GM19455 (cell line): ENCODE measurements at regions not wholly inside any gene's neighbourhood (a gene's known extent, or its start where the extent isn't known, plus 50 kb on each side); places are given as distances from the start of the nearest gene placed in this dataset.

ENCODE experiments used
- ATAC-seq: cut with Tn5 transposase; IDR thresholded peaks from one replicate; pipeline ENCODE4 v1.9.1; 2021; ENCODE audit not compliant: unreplicated experiment

DNA sequence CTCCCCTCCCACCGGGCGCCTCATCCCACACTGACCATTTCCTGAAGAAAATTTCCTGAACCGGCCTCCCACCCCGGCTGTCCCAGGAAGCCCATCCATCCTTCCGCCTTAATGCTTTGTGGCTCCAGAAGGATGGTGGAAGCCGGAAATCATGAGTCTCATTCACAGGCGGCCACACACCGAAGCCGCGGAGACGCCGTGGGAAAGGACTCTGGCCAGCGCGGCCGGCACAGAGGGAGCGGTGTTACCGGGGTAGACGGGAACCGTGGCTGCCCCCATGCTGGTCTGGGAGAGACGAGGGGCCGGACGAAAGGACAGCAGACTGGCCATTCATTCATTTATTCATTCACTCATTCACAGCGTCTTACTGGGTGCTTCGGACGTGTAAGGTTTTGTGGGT is 326.8 kb downstream of the SEC14L1 start:
- no peak for ATAC-seq

DNA sequence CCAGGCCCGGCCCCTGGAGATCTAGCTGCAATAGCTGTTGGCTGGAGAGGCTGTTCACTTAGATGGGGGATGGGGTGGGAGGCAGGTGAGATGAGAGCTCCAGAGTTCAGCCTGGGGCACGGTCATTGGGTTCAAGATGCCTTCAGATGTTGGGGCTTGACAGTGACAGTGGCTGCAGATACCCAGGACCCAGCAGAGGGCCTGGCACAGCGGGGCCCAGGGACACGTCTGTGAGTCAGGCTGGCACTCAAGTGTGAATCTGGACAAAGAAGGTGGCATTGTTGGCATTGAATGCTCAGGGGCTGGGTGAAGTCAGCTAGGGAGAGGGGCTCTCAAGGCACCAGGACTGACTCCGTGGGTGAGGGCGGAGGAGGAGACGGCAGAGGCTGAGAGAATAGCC is 328.1 kb downstream of the SEC14L1 start:
- ATAC-seq: no peak

DNA sequence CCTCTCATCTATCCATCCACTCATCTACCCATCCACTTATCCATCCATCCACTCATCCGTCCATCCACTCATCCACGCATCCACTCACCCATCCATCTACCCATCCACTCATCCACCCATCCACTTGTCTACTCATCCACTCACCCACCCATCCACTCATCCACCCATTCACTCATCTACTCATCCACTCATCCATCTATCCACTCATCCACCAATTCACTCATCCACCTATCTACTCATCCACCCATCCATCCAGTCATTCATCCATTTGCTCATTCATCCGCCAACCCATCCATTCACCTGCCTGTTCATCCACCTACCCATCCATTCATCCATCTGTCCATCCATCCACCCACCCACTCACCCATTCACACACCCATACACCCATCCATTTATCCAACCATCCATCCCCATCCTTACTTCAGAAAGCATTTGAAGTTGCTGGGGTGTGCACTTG is 329.6 kb downstream of the SEC14L1 start:
- no peak for ATAC-seq

DNA sequence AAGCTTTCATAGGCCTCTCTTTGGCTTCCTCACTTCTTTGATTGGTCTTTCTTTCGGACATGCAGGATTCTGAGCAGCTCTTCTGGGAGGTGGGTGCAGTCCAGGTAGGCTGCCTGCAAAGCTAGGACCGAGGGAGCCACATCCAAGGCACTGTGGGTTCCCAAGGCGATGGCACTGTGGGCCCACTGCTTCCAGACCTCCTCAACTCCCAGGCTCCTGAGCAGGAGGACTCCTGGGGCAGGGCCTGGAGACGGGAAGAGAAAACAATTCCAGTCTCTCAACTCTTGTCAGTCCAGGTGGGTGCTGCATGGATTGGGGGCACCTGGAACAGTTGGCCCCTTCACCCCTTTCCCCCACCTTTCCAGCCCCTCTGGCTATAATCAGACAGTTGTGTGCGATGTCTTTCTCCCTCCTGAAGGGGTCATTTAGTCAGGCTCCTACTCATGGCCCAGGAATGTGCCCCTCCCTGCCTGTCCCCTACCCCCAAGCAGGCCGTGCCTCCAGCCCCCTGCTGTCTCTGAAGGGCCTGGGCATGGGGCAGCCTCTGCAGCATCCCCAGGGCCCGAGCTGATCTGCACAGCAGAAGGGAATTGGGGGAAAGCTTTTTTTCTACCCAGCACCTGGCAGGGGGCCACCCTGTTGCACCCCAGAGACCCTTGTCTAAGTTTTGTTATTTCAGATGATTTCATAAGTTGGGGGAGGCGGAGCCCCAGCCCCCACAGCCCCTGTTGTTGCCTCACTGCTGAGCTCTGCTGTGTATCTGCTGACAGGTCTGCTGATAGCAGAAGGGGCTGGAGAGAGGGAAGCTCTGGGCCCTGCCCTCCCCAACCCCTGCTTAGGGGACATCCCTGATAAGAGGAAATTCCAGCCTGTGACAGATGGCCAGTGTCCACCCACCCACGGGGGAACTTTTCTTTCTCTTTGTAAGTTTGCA is 330.3 kb downstream of the SEC14L1 start:
- ATAC-seq: no peak

DNA sequence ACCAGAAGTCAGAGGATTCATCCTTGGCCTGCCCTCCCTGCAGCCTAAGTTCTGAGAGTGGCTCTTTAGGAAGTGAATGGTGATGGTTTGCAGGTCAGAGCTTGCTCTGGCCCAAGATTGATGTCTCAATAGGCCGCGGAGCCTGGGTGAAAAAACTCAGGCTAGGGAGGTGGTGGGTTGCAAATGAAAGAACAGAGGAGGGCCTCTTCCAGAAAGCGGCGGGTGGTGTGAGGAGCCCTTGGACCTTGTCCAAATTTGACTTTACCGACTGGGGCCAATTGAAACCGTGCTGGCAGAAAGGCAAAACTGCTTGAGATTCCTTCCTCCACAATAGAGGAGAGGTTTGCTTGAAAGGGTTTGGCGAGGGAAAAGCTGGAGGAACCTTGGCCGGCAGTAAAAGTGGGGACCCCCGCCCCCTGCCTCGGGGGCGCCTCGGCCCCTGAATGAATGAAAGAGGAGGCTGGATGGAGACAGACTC is 331.3 kb downstream of the SEC14L1 start:
- ATAC-seq: no peak

DNA sequence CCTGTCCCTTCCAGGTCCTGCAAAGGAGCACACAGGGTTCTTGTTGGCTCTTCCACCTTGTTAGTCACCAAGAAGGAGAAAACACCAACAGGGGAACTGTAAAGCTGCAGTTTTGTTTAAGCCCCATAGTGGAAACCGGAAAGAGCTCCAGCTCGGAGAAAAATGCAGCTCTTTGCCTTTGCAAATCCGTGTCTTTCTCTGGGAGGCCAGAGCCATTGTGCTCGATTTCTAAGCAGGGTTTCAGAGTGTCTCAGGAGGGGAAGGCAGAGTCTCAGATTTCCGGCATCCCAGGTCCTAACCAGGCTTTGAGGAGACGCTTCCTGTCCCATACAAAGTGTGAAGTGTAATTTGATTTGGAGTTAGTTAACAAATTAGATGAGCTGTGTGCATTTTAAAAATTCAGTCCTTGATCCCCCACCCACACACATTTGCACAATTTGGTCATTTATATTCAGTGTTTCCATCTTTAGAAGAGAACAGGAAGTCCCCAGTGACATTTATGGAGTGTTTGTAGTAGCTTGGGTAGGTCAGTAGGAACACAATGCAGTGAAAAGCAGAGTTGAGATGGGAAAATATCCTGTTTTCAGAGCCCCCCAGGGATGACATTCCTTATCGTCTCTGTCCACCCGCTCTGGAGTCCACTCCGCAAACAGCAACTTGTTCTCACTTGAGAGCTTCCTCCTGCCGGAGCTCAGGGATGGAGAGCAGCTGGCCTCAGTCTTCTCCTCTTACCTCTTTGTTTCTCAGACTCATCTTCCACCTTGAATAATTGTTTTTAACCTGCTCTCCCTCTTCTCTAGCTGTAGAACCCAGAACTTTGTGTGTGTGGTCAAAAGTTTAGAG is 331.9 kb downstream of the SEC14L1 start:
- ATAC-seq: no peak

DNA sequence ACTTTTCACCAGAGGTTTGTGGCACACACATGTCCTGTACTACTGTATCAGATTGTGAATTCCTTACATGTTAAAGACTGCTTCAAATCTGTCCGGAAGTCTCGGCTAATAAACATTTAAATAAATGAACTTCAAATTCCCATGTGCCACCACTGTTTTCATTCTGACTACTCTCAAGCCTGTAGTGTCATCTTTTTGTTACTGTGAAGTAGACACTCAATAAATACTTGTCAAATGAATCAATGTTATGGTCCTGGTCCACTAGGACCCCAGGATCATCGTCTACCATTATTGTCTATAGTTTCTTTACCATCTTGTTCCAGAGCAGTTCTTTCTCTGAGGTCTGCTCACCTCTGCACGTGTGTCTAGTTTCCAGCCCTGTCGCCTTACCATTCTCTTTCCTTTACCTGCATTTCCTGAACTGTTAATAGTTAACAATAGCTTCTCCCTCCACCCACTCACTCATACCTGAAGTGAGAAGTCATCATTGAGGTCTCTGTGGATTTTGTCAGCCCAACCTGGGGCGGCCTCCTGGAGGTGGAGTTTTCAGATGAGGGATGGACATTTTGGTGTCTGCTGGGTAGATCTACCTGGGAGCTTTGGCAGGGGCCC is 333.0 kb downstream of the SEC14L1 start:
- no peak for ATAC-seq

DNA sequence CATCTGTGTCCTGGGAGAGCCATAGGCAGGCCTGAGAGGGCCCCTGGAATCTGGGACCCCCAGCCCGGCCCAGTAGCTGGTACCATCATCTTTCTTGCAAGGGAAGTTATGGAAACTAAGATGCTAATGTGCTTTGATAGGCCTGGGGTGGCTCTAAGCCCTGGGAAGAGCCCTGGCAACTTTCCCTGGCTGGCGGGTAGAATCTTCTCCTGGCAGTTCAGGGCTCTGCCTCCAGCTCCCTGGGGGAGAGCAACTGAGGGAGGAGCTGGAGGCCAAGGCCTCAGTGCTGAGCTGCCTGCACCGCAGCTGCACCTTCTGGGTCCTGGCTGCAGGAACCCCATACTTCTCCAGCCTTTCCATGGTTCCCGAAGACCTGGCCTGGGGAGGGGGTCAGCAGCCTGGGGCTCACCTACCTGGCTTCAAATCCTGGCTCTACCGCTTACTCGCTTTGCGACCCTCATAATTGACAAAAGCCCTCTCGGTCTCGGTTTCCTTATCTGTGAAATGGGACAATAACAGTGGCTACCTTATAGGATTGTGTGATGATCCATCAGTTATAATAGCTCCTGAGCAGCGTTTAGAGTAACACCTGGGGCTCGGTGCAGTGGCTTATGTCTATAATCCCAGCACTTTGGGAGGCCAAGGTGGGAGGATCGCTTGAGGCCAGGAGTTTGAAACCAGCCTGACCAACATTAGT is 333.7 kb downstream of the SEC14L1 start:
- no peak for ATAC-seq

DNA sequence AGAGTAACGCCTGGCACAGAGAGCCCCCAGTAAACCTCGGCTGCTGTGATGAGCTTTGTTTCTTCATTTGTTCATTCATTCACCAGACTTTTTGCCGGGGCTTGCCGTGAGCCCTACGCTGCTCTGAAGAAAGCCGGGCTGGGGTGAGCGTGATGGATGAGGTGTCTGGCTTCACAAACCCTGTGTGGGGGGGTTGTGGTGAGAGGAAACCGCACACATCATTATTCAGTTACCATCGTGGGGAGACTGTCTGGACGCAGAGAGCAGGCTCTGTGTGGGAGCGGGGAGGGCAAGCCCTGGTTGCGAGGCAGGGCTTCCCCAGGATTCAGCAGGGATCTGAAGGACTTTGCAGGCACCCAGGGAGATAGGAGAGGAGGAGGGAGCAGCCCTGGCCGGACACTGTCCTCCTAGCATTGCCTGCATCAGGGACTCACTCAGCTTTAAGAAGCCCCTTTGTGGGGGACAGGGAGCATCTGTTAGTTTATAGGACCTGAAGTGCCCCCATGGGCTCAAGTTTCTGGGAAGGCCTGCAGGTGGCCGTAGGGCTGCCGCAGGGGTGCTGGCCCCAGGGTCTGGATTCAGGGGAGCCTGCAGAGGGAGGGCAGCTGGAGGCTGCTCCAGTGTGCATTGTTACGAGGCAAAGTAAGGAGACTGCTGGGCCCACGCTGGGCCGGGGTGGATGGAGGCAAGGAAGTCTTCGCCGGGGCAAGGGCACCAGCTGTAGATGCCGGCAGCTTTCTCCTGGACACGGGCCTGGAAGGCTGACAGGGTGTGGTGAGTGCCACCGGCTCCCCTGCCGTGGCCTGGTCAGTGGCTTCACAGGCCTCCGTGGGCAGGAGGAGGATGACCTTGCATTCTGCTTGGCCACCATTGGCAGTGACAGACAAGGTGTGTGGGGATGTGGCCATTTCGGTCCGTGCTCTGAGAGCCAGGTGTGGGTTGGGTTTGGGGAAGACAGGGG is 334.5 kb downstream of the SEC14L1 start:
- ATAC-seq: no peak

DNA sequence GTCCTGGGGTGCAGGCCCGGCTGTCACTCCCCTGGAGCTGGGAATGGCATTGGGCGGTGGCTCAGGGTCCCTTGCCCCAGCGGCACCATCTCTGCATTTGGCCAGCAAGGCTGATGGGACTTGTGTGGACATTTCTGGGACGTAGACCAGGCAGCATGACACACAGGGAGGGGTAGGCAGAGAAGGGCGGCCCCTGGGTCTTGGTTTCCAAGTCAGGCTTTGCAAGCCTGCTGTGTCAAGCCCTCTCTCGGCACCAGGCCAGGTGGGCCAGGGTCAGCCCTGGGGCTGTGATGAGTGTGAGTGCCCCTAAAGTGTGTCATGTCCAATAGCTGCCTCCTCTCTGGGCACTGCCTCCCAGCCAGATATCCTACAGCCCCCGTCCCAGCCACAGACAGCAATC is 335.2 kb downstream of the SEC14L1 start:
- no peak for ATAC-seq

DNA sequence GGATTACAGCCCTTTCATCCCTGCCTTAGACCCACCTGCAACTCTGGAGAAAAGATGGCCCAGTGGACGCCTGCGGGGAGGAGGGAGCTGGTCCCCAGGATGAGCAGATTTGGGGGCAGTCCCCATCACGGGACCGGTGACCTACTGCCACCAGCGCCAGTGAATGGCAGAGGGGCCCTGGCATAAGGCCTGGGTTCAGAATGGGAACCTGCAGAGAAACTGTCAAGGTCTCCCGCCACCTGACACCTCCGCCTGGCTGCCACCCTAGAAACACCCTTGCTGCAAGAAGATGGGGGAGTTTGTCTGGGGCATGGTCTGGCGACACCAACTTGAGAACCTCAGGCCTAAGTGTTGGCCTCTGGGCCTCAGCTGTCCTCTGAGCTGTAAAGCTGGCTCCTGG is 335.7 kb downstream of the SEC14L1 start:
- ATAC-seq: no peak

DNA sequence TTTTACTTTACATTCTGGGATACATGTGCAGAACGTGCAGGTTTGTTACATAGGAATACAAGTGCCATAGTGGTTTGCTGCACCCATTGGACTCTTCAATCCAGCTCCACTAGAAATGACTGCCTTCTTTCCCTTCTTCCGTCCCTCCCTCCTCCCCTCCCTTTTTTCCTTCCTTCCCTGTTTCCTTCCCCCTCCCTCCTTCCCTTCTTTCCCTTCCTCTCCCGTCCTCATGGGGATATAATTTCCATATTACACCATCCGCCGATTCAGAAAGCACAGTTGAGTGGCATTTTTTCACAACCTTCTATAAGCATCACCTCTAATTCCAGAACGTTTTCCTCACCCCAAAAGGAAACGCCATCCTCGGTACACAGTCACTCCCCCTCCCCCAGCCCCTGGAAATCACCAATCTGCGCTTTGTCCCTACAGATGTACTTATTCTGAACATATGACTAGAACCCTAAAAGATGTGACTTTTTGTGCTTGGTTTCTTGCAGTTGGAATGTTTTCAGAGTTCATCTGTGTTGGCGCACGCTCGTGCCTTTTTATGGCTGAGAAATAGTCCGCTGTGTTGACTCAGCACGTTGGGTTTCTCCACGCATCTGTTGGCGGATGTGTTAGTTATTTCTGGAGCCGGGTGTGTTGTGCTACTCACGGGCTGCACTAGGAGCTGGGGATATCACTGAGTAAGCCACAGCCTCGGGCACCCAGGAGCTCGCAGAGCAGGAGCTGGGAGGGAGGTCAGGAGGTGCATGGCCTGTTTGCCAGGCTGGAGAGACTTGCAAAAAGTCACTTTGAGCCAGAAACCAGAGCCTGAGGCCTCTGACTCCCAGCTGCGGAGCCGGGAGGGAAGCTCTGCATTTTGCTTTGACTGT is 336.4 kb downstream of the SEC14L1 start:
- ATAC-seq: no peak

DNA sequence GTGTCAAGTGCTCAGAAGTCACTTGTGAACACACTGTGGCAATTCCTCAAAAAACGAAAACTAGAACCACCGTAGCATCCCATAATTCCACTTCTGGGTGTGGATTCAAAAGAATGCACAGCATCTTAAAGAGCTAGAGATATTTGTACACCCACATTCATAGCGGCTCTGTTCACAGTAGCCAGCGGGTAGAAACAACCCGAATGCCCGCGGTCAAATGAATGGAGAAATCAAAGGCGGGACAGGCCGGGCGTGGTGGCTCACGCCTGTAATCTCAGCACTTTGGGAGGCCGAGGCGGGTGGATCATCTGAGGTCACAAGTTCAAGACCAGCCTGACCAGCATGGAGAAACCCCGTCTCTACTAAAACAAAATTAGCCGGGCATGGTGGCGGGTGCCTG is 337.5 kb downstream of the SEC14L1 start:
- ATAC-seq: no peak

DNA sequence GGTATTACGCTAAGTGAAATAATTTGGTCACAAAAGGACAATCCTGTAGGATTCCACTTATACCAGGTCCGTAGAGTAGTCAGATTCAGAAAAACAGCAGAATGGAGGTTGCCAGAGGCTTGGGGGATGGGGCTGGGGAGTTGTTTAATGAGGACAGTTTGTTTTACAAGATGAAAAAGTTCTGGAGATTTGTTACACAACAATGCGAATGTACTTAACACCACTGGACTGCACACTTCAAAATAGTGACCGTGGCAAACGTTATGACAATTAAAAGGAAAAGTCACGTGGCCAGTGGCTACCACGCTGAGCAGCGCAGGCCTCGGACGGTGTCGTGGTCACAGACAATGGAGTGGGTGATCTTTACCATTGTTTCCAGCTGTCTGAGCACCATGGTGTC is 338.1 kb downstream of the SEC14L1 start:
- no peak for ATAC-seq

DNA sequence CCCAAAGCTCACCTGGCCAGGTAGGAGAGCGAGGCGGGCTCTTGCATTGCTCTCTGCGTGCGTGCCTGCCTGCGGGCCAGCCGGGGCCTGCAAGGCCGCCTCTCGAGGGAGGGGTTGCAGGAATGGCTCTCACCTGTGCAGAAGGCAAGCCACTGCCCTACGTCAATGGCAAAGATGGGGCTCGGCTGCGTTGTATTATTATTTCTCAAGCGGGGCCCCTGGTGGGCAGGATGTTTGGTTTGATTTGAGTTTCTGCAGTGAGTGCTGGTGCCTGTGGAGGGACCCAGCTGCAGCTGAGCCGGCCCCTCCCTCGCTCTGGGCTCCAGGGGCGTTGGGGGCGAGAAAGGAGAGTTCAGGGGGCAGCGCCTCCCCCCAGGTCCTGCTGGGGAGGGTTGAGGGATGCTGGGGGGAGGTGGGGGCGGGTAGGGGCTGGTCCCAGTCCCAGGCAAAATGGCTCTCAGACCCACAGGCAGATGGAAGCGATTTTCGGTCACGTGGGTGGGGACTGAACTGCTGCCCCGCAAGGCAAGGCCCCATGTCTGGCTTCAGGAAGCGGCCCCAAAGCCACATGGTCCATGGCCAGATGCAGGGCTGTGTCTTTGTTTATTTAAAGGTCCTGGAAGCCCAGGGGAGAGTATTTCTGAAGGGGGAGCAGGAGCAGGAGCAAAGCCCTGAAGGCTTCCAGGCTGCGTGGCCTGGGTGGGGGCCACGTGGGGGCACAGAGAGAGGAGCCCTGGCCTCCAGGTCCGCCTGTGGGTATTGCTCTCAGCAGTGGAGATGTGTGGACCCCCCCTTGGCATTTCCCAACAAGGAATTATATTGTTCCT is 338.8 kb downstream of the SEC14L1 start:
- ATAC-seq: no peak

DNA sequence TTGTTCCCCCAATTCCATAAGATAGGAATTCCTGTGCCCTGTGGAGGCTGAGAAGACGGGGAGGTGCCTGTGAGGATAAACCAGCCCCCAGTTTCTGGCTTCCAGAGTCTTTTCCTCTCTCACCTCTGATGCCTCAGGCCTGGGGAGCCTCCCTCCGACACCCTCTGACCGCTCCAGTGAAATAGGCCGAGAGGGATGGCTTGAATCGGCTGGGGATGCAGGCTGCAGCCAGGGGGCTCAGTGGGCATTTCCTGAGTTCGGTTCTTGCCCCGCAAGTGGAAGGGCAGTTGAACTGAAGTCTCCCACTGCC is 339.4 kb downstream of the SEC14L1 start:
- ATAC-seq: no peak

DNA sequence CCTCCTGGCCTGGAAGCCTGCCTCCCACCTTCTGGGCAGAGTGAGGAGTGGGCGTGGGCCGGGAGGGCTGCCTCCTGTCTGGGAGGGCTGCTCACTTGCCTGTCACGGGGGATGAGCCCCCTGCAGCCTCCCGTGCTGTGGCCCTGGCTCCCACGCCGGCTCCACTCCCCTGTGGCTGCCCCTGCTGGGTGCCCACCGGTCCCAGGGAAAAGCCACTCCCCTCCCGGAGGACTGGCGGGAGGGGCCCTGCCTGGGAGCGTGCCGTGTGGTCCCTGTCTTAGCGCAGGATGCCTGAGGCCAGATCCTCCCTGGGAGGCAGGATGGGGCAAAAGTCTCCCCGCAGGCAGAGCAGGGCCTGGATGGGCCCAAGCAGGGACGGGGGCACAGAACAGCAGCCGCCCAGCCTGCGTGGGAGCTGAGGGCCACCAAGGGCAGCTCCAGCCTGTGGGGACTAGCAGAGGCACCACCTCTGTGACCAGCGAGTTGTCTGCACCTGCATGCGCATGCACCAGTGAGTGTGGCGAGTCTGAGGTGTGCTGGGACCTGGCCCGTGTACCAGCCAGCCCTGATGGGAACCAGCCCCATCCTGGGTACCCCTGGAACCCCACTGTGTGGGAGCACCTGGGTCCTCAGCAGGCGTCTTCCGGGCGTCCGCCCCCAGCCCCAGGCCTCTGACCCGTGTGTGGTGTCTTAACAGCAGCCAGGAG is 339.9 kb downstream of the SEC14L1 start:
- ATAC-seq: no peak
